CD4-positive, alpha-beta T cell treated with Interleukin-4 for 4 hours (primary cell): ENCODE measurements at regions not wholly inside any gene's neighbourhood (a gene's known extent, or its start where the extent isn't known, plus 50 kb on each side); places are given as distances from the start of the nearest gene placed in this dataset.
"Not testable (repeated sequence)": the region's sequence is repeated elsewhere in the genome, so short reads cannot be mapped to it uniquely, and the experiment has no call there.

ENCODE experiments used
- DNase-seq: peaks from one replicate; pipeline ENCODE4 v3.0.0-alpha.2; 2020

GRCh38 chr13:21263909-21264308 is 87.5 kb downstream of the MRPL57 start:
- DNase-seq = not testable (repeated sequence)

DNA sequence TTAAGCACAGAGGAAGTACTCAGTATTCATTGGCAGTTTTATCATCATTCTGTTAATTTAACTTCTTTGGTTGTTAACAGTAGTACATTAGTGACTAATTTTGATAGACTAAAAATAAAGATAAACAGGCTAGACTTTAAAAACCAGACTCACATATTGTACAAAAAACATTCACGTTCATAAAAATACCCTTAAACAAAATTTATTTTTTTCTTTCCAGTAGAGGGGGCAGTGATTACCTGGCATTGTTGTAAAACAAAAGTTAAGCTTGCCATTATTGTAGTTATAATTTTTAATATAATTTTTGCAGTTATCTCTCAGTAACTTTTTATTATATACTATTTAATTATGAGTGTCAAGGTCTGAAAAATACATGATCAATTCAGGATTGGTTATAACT is 92.0 kb downstream of the MRPL57 start:
- not testable (repeated sequence) for DNase-seq

DNA sequence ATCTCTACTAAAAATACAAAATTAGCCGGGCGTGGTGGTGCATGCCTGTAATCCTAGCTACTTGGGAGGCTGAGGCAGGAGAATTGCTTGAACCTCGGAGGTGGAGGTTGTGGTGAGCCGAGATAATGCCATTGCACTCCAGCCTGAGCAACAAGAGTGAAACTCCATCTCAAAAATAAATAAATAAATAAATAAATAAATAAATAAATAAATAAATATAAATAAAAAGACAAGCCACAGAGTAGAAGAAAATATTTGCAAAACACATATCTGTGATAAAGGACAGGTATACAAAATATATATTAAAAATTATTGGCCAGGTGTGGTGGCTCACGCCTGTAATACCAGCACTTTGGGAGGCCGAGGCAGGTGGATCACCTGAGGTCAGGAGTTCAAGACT is 96.0 kb downstream of the MRPL57 start:
- DNase-seq = not testable (repeated sequence)

DNA sequence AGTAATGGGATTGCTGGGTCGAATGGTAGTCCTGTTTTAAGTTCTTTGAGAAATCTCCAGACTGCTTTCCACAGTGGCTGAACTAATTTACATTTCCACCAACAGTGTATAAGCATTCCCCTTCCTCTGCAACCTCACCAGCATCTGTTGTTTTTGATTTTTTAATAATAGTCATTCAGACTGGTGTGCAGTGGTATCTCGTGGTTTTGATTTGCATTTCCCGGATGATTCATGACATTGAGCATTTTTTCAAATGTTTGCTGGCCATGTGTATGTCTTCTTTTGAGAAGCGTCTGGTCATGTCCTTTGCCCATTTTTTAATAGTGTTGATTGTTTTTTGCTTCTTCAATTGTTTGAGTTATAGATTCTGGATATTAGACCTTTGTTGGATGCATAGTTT is 98.0 kb downstream of the MRPL57 start:
- not testable (repeated sequence) for DNase-seq

DNA sequence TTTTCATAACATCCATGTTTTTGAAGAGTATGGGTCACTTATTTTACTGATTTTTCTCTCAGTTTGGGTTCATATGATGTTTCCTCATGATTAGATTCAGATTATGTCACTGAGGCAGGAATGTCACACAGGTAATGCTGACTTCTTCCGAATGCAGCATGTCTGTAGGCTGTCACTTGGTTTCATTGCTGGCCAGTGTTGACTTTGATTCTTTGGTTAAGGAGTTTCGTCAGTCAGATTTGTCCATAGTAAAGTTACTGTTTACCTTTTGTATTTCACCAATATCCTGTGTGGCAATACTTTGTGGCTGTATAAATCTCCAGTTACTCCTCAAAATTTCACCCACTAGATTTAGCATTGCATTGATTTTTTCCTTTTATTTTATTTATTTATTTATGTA is 105.6 kb downstream of the MRPL57 start:
- DNase-seq = no peak

- no peak for DNase-seq
Measured at GRCh38 chr13:21287331-21287907, 111.0 kb downstream of the MRPL57 start.

DNA sequence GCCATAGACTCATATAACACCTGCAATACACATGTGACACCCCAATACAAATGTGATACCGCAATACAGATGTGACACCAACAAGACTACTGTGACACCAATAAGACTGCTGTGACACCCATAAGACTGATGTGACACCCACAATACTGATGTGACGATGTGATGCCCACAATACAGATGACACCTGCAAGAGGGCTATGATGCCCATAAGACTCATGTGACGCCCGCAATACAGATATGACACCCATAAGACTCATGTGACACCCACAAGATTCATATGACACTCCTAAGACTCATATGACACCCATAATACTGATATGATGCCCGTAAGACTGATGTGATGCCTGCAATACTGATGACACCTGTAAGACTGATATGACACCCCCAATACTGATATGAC is 113.0 kb downstream of the MRPL57 start:
- DNase-seq = no peak

GRCh38 chr13:21290442-21291002 is 114.1 kb downstream of the MRPL57 start:
- DNase-seq = not testable (repeated sequence)

DNA sequence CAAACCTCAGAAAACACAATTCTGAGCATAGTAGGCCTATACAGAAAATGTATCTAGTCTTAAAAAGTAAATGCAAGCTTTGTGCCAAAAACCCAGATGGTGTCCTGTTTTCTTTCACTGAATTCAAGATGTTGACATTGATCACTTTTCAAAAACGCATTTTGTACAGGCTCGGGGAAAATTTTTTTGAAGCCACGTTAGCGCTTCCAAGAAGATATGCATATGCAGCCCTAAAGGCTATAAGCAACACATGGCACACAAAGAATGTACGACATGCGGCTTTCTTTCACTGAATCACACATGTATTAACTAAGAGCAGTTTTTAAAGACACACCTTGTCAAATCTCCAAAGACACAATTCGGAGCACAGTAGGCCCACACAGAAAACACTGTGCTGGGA is 115.4 kb downstream of the MRPL57 start:
- no peak for DNase-seq

GRCh38 chr13:21296991-21297390 is 120.5 kb downstream of the MRPL57 start:
- peak; percentile 43 for DNase-seq

GRCh38 chr13:21297447-21297846 is 121.0 kb downstream of the MRPL57 start:
- no peak for DNase-seq

DNA sequence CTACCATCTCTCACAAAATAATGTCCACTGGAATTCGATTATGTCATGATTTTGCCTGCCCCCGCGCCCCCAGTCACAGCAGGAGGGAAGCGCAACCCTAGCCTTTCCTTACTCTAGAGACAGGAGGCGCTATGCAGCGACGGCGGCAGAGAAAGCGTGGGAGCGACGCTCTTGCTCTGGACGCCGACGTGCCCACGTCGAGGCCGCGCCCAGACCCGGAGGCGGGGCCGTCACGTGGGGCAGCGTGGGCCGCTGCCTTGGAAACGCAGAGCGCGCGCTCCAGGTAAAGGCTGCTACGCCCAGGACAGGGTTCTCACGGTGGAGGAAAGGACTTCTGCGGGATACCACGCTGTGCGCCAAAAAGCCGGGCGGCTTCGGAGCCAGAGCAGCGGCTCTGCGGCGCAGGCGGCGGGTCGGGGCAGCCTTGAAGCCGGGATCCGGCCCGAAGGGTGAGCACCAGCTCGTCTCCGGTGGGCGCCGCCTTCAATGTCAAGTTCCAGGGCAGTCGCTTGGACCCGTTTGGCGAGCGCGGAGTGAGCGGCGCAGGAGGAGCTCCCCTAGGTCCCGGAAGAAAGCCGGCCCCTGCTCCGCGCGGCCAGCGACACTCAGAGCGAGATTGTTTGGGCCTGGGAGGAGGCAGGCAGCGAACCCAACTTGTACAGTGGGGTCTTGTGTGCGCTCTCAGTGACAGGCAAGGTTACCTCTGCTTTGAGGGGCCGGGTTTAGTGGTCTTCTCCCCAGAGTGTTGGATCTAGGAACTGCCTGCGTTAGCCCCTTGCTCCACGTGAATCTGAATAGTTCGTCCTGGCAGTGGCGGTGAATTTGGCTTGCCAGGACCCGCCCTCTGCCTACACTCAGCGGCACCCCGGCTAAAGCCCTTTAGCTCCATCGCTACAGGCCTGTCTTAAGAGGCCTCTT is 121.7 kb downstream of the MRPL57 start:
- DNase-seq = peak; percentile 86

GRCh38 chr13:21304256-21304655 is 127.8 kb downstream of the MRPL57 start:
- DNase-seq = no peak

DNA sequence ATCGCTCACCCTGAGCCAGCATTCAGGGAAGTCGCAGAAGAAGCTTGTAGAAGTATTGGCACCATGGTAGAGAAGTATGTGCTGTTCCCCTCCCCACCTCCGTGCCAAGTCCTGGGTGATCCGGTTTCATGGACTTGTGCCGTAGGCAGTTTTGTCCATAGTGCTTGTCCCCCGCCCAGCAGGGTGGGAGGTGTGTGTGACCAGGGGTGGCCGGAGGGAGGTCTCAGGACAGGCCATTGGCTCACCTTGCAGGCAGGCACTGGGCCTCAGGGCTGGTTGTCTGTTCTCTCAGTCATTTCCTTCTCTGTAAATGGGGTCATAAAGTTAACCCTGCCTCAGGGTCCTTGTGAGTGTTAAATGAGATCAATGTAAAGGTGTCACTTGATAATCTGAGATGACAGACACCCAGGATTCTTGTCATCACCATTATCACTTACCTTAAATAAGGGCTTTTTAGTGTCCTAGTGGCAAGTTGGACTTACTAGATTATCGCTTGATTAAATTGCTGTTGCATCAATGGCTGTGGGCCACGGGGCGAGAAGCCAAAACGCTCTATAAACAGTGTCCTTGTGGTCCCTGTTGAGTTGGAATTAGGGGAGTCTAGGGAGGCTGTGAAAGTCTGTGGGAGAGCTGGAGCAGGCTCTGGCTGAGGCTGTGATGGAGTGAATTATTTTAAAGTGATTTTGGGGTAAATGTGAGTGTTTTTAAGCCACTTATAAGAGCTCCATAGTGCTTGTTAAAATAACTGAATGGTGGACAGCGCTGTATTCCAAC is 130.0 kb downstream of the MRPL57 start:
- not testable (repeated sequence) for DNase-seq

DNA sequence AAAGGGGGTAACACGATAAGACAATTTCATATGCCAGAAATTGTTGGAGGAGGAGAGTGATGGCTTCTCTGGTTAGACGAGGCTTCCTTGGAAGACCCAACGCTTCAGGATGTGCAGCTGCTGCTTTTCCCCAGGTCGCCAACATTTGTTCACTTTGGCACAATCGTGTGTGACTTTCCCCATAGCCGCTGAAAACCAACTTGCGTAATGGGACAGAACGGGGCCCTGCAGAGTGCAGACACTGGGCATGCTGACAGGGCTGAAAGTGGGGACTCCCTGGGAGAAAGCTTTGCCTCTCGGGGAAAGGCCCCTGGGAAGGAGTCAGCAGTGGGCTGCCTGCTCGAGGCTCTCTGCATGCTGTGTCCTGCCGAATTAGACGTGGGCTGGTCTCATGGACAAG is 130.7 kb downstream of the MRPL57 start:
- not testable (repeated sequence) for DNase-seq

DNA sequence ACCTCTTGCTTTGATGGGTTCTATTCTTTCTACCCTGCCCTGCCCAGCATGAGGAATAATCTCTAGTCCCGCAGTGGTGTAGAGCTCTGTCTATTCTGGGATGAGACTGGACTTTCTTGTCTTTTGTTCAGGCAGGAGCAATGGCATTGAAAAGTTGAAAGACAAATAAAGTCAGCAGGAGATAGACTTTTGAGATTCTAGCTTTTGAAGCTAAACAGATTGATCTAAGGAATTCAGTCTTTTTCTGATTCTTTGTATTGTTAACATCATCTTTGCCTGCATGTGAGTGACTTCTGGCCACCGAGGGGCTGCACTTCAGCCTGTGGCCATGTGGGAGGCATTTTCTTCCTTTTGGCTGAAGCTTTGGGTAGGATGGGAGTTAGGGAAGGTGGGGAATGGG is 132.4 kb downstream of the MRPL57 start:
- DNase-seq = no peak

- DNase-seq = no peak
Measured at GRCh38 chr13:21309542-21310172, 133.2 kb downstream of the MRPL57 start.

DNA sequence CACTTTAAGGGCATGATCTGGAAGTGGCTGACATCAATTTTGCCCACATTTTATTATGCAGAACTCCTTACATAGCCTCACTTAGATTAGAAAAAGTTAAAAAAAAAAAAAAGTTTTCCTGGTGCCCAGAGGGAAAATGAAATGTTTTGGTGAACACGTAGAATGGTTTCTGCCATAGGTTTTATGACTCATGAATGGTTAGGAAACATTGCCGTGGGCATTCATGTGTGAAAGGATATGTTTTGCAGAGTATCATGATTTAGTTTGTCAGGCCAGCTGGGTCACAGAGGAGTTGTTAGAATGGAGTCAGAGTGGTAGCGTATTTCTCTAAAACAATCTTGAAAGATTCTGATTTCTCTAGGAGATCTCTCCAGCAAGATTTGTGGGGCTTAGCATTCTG is 133.8 kb downstream of the MRPL57 start:
- DNase-seq = no peak

- DNase-seq = not testable (repeated sequence)
Measured at GRCh38 chr13:21314976-21315375, 138.5 kb downstream of the MRPL57 start.

GRCh38 chr13:21316376-21316775 is 139.9 kb downstream of the MRPL57 start:
- no peak for DNase-seq

- no peak for DNase-seq
Measured at GRCh38 chr13:21318891-21319532, 140.1 kb downstream of the ZDHHC20 start.
